ENCODE measurements at regions not wholly inside any gene's neighbourhood (a gene's known extent, or its start where the extent isn't known, plus 50 kb on each side); places are given as distances from the start of the nearest gene placed in this dataset.

DNA sequence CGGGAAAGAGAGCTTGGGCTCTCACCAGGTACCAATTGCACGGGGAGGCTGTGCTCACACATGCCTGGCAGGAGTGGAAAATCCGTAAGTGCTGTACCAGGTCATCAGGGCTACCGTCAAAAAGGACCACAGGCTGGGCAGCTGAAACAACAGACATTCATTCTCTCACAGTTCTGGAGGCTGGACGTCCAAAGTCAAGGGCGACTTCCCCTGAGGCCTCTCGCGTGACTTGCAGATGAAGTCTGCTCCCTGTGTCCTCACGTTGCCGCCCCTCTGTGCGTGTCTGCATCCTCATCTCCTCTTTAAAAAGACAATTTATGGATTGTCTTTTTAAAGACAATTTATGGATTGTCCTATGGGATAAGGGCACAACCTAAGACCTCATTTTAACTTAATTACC lies 73.8 kb upstream of the FZD10 start:
- TF ChIP-seq, protein P1, sequence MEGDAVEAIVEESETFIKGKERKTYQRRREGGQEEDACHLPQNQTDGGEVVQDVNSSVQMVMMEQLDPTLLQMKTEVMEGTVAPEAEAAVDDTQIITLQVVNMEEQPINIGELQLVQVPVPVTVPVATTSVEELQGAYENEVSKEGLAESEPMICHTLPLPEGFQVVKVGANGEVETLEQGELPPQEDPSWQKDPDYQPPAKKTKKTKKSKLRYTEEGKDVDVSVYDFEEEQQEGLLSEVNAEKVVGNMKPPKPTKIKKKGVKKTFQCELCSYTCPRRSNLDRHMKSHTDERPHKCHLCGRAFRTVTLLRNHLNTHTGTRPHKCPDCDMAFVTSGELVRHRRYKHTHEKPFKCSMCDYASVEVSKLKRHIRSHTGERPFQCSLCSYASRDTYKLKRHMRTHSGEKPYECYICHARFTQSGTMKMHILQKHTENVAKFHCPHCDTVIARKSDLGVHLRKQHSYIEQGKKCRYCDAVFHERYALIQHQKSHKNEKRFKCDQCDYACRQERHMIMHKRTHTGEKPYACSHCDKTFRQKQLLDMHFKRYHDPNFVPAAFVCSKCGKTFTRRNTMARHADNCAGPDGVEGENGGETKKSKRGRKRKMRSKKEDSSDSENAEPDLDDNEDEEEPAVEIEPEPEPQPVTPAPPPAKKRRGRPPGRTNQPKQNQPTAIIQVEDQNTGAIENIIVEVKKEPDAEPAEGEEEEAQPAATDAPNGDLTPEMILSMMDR (IDR thresholded peaks at IDR 0.05; ENCODE audit: low read depth, low read length) = no peak
- TF ChIP-seq EZH2phosphoT487 (IDR thresholded peaks at IDR 0.05; ENCODE audit: low read depth) = no peak
